Endothelial cell of umbilical vein (primary cell): ENCODE measurements at regions not wholly inside any gene's neighbourhood (a gene's known extent, or its start where the extent isn't known, plus 50 kb on each side); places are given as distances from the start of the nearest gene placed in this dataset.

Experiments
- BruUV-seq: library from RNA; stranded (reverse); fragments of 400-500 nt; replicated peaks from 2 replicates; lab custom pipeline; 2021; lab: Mats Ljungman, UMichigan
- CTCF ChIA-PET: fragments of 300-600, 350-600 bp; sonication (Branson Sonifier 250); formaldehyde crosslinking; loops from one replicate; lab custom pipeline; 2021; ENCODE audit warnings: antibody characterized with exemption, inconsistent platforms; lab: Charles Lee
- POLR2A ChIA-PET: fragments of 300-600, 350-600 bp; sonication (Branson Sonifier 250); formaldehyde crosslinking; loops from one replicate; lab custom pipeline; 2021; ENCODE audit warnings: antibody characterized with exemption, inconsistent platforms; lab: Charles Lee
- DNase-seq: peaks from one replicate; pipeline ENCODE4 v3.0.0-alpha.2; 2011; ENCODE audit warnings: low read depth, low spot score
- FAIRE-seq: peaks from 2 replicates; lab custom pipeline; 2011; peaks lifted over from hg19 to GRCh38; lab: Jason Lieb, UNC
- H2AFZ ChIP-seq: 2 replicates; pipeline ENCODE4 v1.6.0; 2012; ENCODE audit warnings: low read depth, low read length, control low read depth, inconsistent platforms
- H3K27ac ChIP-seq: 2 replicates; pipeline ENCODE4 v1.5.1; 2011; ENCODE audit warnings: low read depth, mild to moderate bottlenecking, control low read depth, low read length, moderate library complexity; ENCODE audit not compliant: insufficient read depth
- H3K27me3 ChIP-seq, 2 experiments: 2 replicates each; pipeline versions ENCODE4 v1.6.0 to v1.6.1; 2011; ENCODE audit warnings: low read length in 2 of 2, mixed read lengths in 1 of 2; ENCODE audit not compliant: control insufficient read depth in 2 of 2, insufficient read depth in 2 of 2
- H3K36me3 ChIP-seq, 2 experiments: 2 replicates in 1 of 2; 3 replicates in 1 of 2; pipeline ENCODE4 v1.5.1; 2011; ENCODE audit warnings: low read length in 2 of 2, mild to moderate bottlenecking in 1 of 2, moderate library complexity in 1 of 2; ENCODE audit not compliant: control insufficient read depth in 2 of 2, insufficient read depth in 2 of 2; ENCODE audit errors: extremely low read depth in 1 of 2
- H3K4me1 ChIP-seq: 3 replicates; pipeline ENCODE4 v1.5.1; 2011; ENCODE audit warnings: mild to moderate bottlenecking, low read length; ENCODE audit not compliant: control insufficient read depth, insufficient read depth; ENCODE audit errors: extremely low read depth
- H3K4me2 ChIP-seq: 2 replicates; pipeline ENCODE4 v1.6.1; 2011; ENCODE audit warnings: low read length, control low read depth, mixed read lengths; ENCODE audit not compliant: insufficient read depth
- H3K4me3 ChIP-seq, 3 experiments: fragments of 200-600 bp in 1 of 3; sonication (generic), shearing (Covaris generic) in 1 of 3; replicated peaks in 1 of 3; 2 replicates each; pipeline ENCODE4 v1.5.1; 2011 to 2016; ENCODE audit warnings: control low read depth in 3 of 3, low read length in 3 of 3, mild to moderate bottlenecking in 2 of 3, inconsistent platforms in 1 of 3, low read depth in 1 of 3, moderate library complexity in 1 of 3; ENCODE audit not compliant: insufficient read depth in 1 of 3
- H3K79me2 ChIP-seq: 2 replicates; pipeline ENCODE4 v1.6.0; 2012; ENCODE audit warnings: low read length, inconsistent platforms; ENCODE audit not compliant: control insufficient read depth, insufficient read depth
- H3K9ac ChIP-seq: replicated peaks from 2 replicates; pipeline ENCODE3; 2011; ENCODE audit warnings: low read length, control low read depth; ENCODE audit not compliant: insufficient read depth; ENCODE audit errors: extremely low read depth
- H3K9me1 ChIP-seq: replicated peaks from 3 replicates; pipeline ENCODE4 v1.6.0; 2011; ENCODE audit warnings: mild to moderate bottlenecking, low read length; ENCODE audit not compliant: control insufficient read depth, insufficient read depth; ENCODE audit errors: extremely low read depth
- H3K9me3 ChIP-seq: replicated peaks from 2 replicates; pipeline ENCODE4 v1.5.1; 2012; ENCODE audit warnings: low read length, inconsistent platforms; ENCODE audit not compliant: control insufficient read depth, insufficient read depth
- H4K20me1 ChIP-seq: replicated peaks from 2 replicates; pipeline ENCODE3; 2011; ENCODE audit warnings: mild to moderate bottlenecking, low read length; ENCODE audit not compliant: control insufficient read depth, insufficient read depth; ENCODE audit errors: extremely low read depth
- EZH2 ChIP-seq: IDR thresholded peaks from 2 replicates; pipeline ENCODE4 v1.6.1; 2012; ENCODE audit warnings: borderline replicate concordance, low read depth, mild to moderate bottlenecking, moderate library complexity, low read length, inconsistent platforms; ENCODE audit not compliant: severe bottlenecking
- FOS ChIP-seq: IDR thresholded peaks from 2 replicates; pipeline ENCODE4 v1.6.1; 2011; ENCODE audit warnings: mild to moderate bottlenecking, low read length, moderate library complexity, borderline replicate concordance; ENCODE audit not compliant: insufficient read depth
- GATA2 ChIP-seq: IDR thresholded peaks from 2 replicates; pipeline ENCODE4 v1.7.0; 2011; ENCODE audit warnings: low read depth, mild to moderate bottlenecking, moderate library complexity, mixed read lengths, low read length; ENCODE audit not compliant: insufficient read length, insufficient read depth
- JUN ChIP-seq: IDR thresholded peaks from 2 replicates; pipeline ENCODE4 v1.6.1; 2011; ENCODE audit warnings: borderline replicate concordance, low read depth; ENCODE audit not compliant: insufficient read length, insufficient read depth
- MYC ChIP-seq: IDR thresholded peaks from one replicate; pipeline ENCODE4 v1.6.1; 2011; ENCODE audit warnings: mild to moderate bottlenecking, low read depth, low read length
- POLR2A ChIP-seq: IDR thresholded peaks from 2 replicates; pipeline ENCODE4 v1.6.1; 2012; ENCODE audit warnings: low read depth, mild to moderate bottlenecking, control low read depth, low read length
- POLR2AphosphoS5 ChIP-seq: IDR thresholded peaks from 2 replicates; pipeline ENCODE4 v1.6.1; 2012; ENCODE audit warnings: low read depth, mild to moderate bottlenecking, control low read depth, low read length, moderate library complexity; ENCODE audit not compliant: insufficient read depth
- dilution Hi-C: fragments of 300-500 bp; cut with MboI; formaldehyde crosslinking; loops from one replicate; pipeline ENCODE4 v1.15.0; 2019; ENCODE audit warnings: low sequenced_read_pairs; ENCODE audit not compliant: extremely low pct_ligation_motif_present
- intact Hi-C: fragments of 100-400 bp; cut with micrococcal nuclease; formaldehyde crosslinking; loops from one replicate; pipeline ENCODE4 v1.10.0; 2022
- TF ChIP-seq, protein P1 (sequence below), 2 donors: IDR thresholded peaks; 1 replicate in 1 of 2; 2 replicates in 1 of 2; pipeline ENCODE4 v1.5.1; 2011; ENCODE audit warnings: low read length in 2 of 2, mild to moderate bottlenecking in 2 of 2, moderate library complexity in 2 of 2, control low read depth in 1 of 2, inconsistent platforms in 1 of 2, low read depth in 1 of 2; ENCODE audit not compliant: insufficient read depth in 1 of 2; ENCODE audit errors: extremely low read depth in 1 of 2
- TF ChIP-seq, protein P2 (sequence below): IDR thresholded peaks from 2 replicates; pipeline ENCODE4 v1.6.1; 2011; ENCODE audit not compliant: insufficient read depth, insufficient read length

DNA sequence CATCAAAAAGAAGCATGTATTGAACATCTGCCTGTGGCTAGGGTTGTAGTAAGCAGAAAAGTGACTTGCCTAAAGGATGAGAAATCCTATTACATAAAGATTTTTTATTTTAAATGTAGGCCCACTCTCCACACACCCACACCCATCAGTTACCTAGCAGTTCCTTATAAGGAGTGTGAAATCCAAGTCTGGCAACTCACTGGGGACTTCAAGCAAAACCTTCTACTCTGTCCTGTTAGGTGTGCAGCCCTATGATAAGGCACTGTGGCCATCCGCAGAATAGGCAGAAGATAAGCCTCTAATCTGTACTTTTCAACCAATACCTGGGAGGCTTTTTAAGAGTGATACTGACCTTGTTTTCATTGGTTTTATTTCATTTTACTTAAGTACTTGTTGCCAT, 52.7 kb upstream of the TJP1 start:
- H3K4me3 ChIP-seq: no peak overlapping the region
- ChIA-PET CTCF (no interaction called here), POLR2A (no interaction called here)
- intact Hi-C loops (no loop called here), dilution Hi-C loops (no loop called here)
- H3K27me3 ChIP-seq: peaks cover under 1 to 2% of the 10 kb centered on the region in 2 experiments
- no peak overlapping the region for H3K4me2 ChIP-seq
- H3K9ac ChIP-seq: no peak overlapping the region
- H4K20me1 ChIP-seq: no peaks in the 10 kb centered on the region
- TF ChIP-seq EZH2 (no peak), MYC (no peak), GATA2 (no peak), POLR2AphosphoS5 (no peak), JUN (no peak), FOS (no peak), POLR2A (no peak)
- TF ChIP-seq, protein P1, sequence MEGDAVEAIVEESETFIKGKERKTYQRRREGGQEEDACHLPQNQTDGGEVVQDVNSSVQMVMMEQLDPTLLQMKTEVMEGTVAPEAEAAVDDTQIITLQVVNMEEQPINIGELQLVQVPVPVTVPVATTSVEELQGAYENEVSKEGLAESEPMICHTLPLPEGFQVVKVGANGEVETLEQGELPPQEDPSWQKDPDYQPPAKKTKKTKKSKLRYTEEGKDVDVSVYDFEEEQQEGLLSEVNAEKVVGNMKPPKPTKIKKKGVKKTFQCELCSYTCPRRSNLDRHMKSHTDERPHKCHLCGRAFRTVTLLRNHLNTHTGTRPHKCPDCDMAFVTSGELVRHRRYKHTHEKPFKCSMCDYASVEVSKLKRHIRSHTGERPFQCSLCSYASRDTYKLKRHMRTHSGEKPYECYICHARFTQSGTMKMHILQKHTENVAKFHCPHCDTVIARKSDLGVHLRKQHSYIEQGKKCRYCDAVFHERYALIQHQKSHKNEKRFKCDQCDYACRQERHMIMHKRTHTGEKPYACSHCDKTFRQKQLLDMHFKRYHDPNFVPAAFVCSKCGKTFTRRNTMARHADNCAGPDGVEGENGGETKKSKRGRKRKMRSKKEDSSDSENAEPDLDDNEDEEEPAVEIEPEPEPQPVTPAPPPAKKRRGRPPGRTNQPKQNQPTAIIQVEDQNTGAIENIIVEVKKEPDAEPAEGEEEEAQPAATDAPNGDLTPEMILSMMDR (IDR thresholded peaks at IDR 0.05; ENCODE audit: extremely low read depth in 1 of 2, insufficient read depth in 1 of 2, low read depth in 1 of 2, low read length in 2 of 2): no peak
- TF ChIP-seq, protein P2, sequence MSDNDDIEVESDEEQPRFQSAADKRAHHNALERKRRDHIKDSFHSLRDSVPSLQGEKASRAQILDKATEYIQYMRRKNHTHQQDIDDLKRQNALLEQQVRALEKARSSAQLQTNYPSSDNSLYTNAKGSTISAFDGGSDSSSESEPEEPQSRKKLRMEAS: no peak
- DNase-seq: no peak
- no peak for FAIRE-seq
- H3K9me1 ChIP-seq: no peaks in the 10 kb centered on the region
- H3K79me2 ChIP-seq: no peaks in the 10 kb centered on the region
- H3K9me3 ChIP-seq: no peaks in the 10 kb centered on the region
- no peaks in the 10 kb centered on the region for H3K36me3 ChIP-seq
- BruUV-seq: no TSS peak
- no peak overlapping the region for H3K27ac ChIP-seq
- no peaks in the 10 kb centered on the region for H3K4me1 ChIP-seq
- no peak overlapping the region for H2AFZ ChIP-seq
